ENCODE measurements at regions not wholly inside any gene's neighbourhood (a gene's known extent, or its start where the extent isn't known, plus 50 kb on each side); places are given as distances from the start of the nearest gene placed in this dataset.

DNA sequence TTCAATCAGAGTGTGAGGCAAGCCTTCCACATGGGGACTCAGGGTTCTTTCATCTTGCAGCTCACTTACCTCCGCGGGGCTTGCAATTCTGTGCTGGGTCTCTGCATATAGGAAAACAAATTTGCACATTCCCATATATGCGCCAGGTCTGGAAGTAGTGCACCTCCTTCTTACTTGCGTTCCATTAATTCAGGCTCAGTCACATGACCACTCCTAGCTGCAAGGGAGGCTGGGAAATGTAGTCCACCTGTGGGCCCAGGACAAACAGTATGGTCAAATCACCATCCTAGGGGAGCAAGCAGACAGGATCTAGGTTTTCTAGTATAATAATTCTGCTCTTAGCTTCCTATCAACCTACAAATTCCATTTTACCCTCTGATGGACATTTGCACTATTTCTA is 160.4 kb downstream of the AACS start:
- DNase-seq (ENCODE audit: low spot score) = no peak

DNA sequence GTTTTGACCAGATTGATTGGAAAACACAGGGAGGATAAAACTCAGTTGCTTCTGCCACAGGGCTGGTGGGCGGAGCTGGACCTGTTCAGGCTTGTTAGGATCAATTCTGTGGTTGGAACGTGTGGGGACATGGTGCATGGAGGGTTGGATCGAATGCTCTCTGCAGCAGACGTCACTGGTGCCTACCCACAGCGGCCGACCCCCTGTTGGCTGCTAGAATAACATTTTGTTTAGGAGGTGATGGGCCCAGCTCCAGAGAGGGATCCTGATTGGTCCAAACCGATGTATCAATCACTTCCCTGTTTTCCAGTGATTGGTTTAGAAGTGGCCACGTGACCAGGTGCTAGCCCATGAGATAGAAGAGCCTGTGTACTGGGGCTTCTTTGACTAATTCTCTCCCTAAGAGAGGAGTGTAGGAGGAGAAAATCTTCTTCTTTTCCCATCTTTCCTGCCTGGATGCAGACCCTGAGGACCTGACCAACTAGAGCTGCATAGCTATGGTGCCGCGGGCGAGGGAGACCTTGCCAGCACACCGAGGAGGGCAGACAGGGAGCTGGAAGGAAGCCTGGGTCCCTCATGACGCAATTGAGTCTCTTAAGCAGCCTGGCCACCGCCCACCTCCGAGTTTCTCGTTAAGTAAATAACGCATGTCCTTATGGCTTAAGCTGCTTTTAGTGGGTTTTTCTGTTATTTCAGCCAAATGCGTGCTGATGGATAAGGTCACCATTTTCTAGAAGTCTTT is 163.5 kb downstream of the AACS start:
- DNase-seq (ENCODE audit: low spot score) = no peak

GRCh38 chr12:125229878-125230530 is 164.8 kb downstream of the AACS start:
- no peak for DNase-seq (ENCODE audit: low spot score)

GRCh38 chr12:125233319-125233718 is 168.1 kb downstream of the AACS start:
- DNase-seq (ENCODE audit: low spot score) = no peak

GRCh38 chr12:125239563-125239962 is 174.3 kb downstream of the AACS start:
- DNase-seq (ENCODE audit: low spot score) = no peak

- no peak for DNase-seq (ENCODE audit: low spot score)
Measured at GRCh38 chr12:125240717-125241116, 175.5 kb downstream of the AACS start.

GRCh38 chr12:125243811-125244210 is 178.6 kb downstream of the AACS start:
- DNase-seq (ENCODE audit: low spot score) = no peak

- DNase-seq (ENCODE audit: low spot score) = no peak
Measured at GRCh38 chr12:125244338-125244737, 179.1 kb downstream of the AACS start.

DNA sequence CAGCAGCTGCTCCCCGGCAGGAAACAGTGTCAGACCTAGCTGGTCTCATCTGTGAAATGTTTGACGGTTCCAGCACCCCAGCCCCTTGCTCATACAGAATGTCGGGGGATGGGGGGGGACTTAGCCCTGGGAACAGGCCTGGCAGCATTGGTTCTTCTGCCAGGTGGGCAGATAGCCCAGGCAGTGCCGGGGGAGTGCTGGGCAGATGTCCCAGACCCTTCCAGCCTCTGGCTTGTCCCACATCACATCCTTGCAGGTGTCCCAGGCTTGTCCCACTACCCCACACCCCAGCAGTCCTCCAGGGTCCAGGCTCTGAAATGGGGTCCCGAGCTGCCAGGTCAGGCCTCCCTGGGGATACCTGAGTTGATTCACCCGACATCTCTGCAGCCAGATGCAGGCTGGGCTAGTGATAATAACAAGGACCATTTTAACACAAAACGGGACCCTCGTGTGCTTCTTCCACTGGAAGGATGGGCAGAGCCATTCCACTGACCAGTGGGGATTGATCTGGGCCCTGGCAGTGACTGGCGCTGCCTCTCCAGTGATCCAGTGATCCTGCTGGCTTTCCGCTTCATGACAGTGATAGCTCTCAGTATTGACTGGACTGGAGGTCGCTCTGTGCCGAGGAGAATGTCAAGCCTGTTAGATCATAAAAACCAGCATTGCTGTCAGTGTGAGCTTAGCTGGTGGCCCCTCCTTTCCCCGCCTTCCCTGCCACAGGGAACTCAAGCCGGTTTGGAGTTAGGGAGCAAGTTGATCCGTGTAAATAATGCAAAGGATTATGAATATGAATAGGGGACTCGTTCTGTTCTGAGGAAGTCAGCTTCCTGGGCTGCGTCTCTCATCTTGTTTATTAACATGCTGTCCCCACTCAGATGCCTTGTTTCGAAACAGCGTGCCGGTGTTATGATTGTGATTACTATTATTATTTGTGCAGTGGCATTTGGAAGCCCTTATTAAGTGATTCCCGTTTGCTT is 180.6 kb downstream of the AACS start:
- DNase-seq (ENCODE audit: low spot score) = no peak

- DNase-seq (ENCODE audit: low spot score) = peak; percentile 6
Measured at GRCh38 chr12:125247477-125247876, 182.2 kb downstream of the AACS start.

DNA sequence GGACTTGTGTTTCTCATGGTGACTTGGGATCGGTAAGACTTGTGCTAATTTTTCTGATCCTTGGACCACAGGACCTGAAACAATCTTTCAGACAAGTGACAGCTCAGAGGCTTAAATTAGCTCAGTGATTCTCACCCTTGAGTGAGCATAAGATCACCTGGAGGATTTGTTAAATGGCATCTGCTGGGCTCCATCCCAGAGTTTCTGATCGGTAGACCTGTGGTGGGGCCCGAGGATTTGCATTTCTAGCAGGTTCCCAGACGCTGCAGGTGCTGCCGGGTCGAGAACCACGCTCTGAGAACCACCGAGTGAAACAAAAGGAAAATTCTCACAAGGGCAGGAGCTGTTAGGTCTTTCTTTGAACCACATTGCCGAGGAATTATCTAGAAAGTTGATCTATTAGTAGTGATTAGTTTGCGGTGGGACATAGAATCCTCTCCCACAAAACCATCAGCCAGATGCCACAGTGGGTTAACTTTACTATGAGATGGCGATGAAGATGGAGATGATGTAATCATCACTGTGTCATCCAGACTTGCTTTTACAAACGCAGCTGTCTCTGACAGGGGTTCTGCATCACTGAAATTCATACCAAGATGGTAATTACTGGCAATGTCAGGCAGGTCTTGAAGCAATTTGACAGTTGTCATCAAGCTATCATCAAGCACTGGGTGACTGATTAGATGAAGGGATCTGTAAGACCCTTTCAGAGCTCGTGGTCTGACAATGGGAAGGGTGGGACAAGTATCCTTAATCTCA is 184.0 kb downstream of the AACS start:
- DNase-seq (ENCODE audit: low spot score) = peak; percentile 4

DNA sequence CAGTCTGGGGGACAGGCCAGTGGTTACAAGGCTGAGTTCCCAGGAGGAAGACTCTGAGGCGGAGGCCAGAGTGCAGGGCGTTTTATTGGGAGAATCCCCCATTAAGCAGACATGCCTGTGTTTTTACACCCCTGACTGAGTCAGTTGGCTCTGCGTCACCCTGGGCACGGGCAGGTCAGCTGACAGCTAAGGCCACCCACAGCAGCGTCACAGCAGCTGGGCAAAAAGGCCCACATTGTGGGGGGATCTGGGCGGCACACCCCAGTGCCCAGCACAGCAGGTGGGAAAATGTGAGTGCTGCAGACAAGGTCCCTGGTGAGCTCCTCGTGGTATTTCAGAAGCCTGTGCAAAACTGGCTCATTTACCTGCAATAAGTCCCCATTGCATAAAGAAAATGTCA is 184.7 kb downstream of the AACS start:
- DNase-seq (ENCODE audit: low spot score) = no peak

DNA sequence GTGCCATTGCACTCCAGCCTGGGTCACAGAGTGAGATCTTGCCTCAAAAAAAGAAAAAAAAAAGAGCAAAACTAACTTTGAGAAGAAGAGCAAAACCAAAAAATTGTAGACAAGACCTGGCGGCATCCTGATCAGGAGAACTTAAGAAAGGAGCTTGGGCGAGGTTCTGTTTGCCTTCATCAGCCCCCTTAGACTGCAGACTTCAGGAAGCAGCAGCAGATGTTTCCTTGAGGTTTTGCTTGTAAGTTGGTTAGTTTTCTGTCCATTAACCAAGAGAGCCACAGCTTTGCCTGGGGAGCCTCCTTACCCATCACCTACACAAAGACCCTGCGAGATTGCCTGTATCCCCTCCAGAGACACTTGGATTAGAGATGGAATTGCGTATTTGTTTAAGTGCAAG is 189.0 kb downstream of the AACS start:
- DNase-seq (ENCODE audit: low spot score) = no peak

DNA sequence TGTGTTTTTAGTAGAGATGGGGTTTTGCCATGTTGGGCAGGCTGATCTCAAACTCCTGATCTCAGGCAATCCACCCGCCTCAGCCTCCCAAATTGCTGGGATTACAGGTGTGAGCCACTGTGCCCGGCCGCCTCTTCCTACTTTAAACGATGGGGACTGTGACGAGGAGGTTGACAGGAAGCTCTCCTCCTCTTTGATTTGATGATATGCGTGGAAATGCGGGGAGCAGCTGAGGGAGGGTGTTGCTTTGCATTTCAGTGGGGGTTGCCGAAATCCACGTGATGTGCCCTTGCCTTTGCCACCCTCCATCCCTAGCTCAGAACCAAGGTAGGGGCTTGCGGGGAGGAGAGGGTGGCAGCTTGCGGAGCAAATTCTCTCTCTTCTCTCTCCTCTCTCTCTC is 189.6 kb downstream of the AACS start:
- no peak for DNase-seq (ENCODE audit: low spot score)

DNA sequence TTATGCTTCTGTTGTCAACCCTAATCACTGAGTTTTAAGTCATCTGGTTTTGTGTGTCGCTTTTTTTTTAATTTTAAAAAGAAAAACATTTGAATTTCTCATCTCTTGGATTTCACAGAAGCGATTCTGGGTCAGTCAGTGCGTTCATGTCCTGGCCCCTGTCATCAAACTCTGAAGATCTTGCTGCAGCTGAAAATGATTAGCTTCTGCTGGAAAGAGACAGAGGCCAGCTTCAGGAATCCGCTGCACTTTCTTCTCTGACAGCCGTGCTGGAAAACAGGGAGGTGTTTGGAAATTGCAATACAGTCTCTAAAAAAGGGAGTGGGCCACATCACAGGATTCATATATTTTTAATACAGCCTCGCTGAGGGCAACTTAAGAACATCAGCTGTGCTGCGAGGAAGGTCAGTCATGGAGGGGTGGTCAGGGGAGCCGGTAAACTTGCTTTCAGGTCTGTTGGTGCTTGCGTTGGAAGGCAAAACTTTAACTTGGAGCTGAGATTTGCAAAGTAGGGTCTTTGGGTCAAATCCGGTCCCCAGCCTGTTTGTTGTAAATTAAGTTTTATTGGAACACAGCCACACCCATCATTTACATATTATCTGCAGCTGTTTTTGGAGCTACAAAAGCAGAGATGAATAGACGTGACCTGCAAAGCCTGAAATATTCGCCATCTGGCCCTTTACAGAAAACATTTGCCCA is 190.8 kb downstream of the AACS start:
- DNase-seq (ENCODE audit: low spot score) = no peak

DNA sequence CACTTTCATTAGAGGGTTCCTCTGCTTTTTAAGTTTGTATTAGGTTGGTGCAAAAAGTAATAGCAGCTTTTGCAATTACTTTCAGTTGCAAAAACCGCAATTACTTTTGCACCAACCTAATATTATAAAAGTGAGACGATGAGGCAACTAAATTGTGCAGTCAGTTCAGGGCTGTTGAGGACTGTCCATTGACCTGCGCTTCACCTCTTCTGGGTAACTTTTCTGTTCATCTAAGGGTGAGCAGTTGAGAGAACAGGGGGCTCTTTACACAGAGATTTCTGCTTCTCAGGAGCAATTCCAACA is 191.3 kb downstream of the AACS start:
- no peak for DNase-seq (ENCODE audit: low spot score)

DNA sequence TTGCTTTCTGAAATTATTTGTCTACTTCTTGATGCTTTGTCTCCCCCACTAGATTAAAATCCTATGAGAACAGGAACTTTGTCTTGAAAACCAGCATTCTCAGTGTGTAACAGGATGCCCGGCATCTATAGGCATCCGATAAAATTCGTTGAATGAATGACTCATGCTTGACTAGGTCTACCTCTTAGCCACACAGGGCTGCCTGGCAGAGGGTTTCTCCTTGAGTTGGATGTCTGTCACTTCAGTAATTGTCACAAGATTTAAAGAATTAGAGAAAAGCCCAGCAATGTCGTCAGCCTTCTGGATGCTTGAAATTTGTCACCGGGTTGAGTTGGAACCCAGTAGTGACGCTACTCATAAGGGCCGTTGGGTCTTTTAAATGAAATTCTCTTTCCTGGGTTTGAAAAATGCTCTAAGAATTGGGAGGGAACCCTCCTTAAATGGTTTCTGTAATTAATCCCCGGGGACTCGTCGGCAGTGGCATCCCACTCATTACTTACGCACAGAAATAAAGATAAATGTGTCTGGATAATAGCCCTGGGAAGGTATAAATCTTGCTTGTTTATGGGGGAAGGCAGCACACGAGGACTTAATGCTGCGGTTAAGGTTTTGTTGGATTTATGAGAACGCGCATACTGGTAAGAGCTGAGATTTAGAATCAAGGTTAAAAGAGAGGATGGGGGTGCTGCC is 194.1 kb downstream of the AACS start:
- no peak for DNase-seq (ENCODE audit: low spot score)

DNA sequence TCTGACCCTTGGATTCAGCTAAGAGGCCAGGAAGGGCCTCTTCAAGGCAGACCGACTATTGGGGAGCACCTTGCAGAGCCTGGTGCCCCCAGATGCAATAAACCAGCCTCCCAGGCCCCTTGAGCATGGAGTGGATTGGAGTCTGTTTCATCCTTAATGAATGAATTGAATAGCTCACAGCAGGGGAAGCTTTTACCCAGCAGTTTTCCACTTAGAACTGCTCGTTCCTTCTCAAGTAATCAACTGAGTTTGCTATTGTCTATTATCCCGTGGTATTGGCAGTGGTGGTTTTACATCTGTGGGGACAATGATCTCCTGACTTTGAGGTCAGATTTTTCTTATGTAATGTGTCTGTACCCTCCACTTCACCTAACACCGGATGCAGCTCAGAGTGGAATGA is 197.6 kb downstream of the AACS start:
- no peak for DNase-seq (ENCODE audit: low spot score)

GRCh38 chr12:125263385-125263784 is 198.2 kb downstream of the AACS start:
- DNase-seq (ENCODE audit: low spot score) = no peak

GRCh38 chr12:125267114-125267513 is 201.9 kb downstream of the AACS start:
- DNase-seq (ENCODE audit: low spot score) = no peak

- DNase-seq (ENCODE audit: low spot score) = no peak
Measured at GRCh38 chr12:125269276-125269675, 204.0 kb downstream of the AACS start.
